ENCODE measurements at regions not wholly inside any gene's neighbourhood (a gene's known extent, or its start where the extent isn't known, plus 50 kb on each side); places are given as distances from the start of the nearest gene placed in this dataset.
A peak's percentile ranks its signal among the peaks of the same experiment; 100 is the strongest.

- DNase-seq (ENCODE audit: extremely low read depth, low read depth) = no peak
- TF ChIP-seq CTCF (IDR thresholded peaks at IDR 0.05; ENCODE audit: low read depth, low read length) = no peak
Observed at GRCh38 chr21:35624901-35625300, 435.4 kb downstream of the SETD4 start.

GRCh38 chr21:35622612-35623011 lies 437.7 kb downstream of the SETD4 start:
- TF ChIP-seq CTCF (IDR thresholded peaks at IDR 0.05; ENCODE audit: low read depth, low read length) = no peak
- no peak for DNase-seq (ENCODE audit: extremely low read depth, low read depth)

GRCh38 chr21:35619184-35619583 lies 441.1 kb downstream of the SETD4 start:
- no peak for DNase-seq (ENCODE audit: extremely low read depth, low read depth)
- TF ChIP-seq CTCF (IDR thresholded peaks at IDR 0.05; ENCODE audit: low read depth, low read length) = no peak

- TF ChIP-seq CTCF (IDR thresholded peaks at IDR 0.05; ENCODE audit: low read depth, low read length) = no peak
- DNase-seq (ENCODE audit: extremely low read depth, low read depth) = no peak
Observed at GRCh38 chr21:35617491-35617890, 442.8 kb downstream of the SETD4 start.

GRCh38 chr21:35616090-35616489 lies 444.2 kb downstream of the SETD4 start:
- peak; percentile 61 for DNase-seq (ENCODE audit: extremely low read depth, low read depth)
- TF ChIP-seq CTCF (IDR thresholded peaks at IDR 0.05; ENCODE audit: low read depth, low read length) = peak; percentile 59

GRCh38 chr21:35615325-35615724 lies 445.0 kb downstream of the SETD4 start:
- no peak for TF ChIP-seq CTCF (IDR thresholded peaks at IDR 0.05; ENCODE audit: low read depth, low read length)
- DNase-seq (ENCODE audit: extremely low read depth, low read depth) = no peak

- DNase-seq (ENCODE audit: extremely low read depth, low read depth) = no peak
- no peak for TF ChIP-seq CTCF (IDR thresholded peaks at IDR 0.05; ENCODE audit: low read depth, low read length)
Observed at GRCh38 chr21:35614396-35614921, 445.9 kb downstream of the SETD4 start.

All from AG09319 (cell line).